ENCODE measurements at regions not wholly inside any gene's neighbourhood (a gene's known extent, or its start where the extent isn't known, plus 50 kb on each side); places are given as distances from the start of the nearest gene placed in this dataset.
"Not testable (repeated sequence)": the region's sequence is repeated elsewhere in the genome, so short reads cannot be mapped to it uniquely, and the experiment has no call there.

DNA sequence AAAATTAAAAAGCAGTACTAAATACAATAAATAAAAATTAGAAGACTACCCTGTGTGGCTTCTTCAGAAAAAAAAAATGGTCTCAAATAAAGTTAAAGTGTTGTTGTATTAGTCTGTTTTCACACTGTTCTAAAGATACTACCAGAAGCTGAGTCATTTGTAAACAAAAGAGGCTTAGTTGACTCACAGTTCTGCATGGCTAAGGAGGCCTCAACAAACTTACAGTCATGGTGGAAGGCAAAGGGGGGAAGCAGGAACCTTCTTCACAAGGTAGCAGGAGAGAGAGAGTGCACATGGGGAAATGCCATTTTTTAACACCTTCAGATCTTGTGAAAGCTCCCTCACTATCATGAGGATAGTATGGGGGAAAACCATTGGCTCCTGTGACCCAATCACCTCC, 612.8 kb downstream of the RNF144A start:
- no peak for DNase-seq (ENCODE audit: low spot score)

DNA sequence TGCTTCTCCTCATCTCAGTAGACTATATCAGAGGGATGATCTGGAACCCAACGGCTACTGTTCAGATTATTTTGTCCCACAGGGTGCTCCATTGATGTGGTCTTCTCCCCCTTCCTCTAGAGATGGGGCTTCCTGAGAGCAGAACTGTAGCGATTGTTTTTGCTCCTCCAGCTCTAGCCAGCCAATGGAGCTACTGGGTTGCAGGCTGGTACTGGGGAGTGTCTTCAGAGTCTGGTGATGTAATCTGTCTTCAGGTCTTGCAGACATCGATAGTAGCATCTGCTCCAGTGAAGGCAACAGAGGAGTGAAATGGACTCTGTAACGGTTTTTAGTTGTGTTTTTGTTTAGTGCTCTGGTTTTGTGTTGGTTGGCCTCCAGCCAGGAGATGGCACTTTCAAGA, 621.9 kb downstream of the RNF144A start:
- no peak for DNase-seq (ENCODE audit: low spot score)

DNA sequence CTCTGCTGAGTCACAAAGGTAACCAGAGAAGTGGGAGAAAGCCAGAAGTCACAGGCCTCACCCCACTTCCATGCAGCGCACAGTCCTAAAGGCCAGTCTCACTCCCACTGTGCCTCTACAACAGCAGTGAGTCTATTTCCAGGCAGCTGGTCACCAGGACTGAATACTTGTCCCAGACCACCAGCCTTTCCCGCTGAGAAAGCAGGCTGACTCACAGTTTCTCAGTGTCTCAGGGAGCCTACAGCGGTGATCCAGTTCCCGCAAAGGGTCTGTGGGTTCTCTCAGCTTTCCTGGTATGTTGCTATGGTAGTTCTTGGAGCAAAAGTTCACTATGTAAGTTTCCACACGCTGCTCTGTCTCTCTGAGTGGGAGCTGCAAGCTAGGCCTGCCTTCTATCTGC, 622.5 kb downstream of the RNF144A start:
- DNase-seq (ENCODE audit: low spot score), result no peak

DNA sequence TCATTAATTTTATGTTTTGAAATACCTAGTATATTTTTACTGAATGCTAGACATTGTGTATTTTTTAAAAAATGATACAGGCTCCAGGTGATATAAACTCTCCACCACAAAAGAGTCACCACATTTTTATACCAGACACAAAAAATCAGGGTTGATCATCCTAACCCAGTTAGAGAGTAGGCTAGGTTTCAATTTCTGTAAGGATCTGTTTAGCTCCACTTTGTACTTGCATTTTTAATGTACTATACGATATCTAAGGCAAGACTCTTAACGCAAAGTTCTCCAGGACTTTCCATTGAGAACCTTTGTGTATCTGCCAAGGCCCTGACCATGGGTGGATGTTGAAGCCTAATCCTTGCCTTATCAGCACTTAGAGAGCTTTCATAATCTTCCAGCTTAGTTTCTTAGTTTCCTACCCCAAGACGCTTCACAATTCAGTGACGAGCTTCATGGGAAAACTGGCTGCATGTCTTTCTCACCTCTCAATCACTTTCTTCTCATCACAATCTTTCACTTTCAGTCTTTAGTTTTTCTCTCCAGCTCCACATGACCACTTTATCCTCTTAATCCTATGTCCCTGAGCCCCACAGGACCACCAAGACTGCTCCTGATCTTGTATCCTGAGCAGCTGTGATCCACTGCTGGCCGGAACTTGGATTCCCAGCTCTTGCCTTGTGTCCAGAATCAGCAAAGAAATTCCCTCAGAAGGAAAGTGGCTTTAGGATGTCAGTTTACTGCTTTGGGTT, 635.8 kb downstream of the RNF144A start:
- DNase-seq (ENCODE audit: low spot score), result no peak

DNA sequence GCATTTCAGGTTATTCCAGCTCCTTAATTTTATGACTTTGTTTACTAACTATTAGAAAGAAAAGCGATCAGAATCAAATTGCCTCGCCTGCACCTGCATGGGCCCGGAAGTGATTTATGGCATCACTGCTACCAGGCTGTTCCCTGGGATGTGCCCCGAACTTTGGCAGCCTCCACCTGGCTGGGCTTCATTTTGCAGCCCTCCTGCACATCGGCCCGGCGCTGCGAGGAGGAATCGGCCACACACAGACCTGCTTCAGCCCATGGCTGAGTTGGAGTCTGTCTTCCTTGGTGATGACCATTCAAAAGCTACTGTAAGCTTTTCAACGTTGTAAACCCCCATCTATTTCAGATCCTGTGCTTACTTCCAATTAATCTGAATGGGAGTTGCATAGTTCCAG, 638.0 kb downstream of the RNF144A start:
- no peak for DNase-seq (ENCODE audit: low spot score)

DNA sequence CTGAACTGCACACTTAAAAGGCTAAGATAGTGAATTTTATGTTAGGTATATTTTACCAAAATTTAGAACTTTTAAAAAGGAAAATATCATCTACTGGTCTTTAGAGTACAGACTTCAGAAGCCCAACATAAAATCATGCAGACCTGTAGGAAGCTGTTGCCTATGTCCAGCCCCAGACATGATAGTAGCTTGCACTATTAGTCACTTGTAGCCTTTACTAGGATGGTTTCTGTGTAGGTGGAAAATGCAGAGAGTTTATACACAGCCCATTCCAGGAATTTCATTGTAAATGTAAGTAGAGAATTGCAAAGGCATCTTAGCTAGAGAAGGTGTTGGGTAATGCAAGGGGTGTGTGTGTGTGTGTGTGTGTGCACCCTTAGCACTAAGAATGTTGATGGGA, 640.2 kb downstream of the RNF144A start:
- DNase-seq (ENCODE audit: low spot score), result no peak

DNA sequence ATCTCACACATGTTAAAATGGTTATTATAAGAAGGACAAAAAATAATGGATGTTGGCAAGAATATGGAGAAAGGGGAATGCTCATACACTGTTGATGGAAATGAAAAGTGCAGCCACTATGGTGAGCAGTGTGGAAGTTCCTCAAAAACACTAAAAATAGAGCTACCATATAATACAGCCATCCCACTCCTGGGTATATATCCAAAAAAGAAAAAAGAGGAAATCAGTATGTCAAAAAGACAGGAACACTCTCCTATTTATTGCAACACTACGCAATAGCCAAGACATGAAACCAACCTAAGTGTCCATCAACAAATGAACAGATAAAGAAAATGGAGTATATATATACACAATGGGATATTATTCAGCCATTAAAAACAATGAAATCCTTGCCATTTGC, 642.6 kb downstream of the RNF144A start:
- DNase-seq (ENCODE audit: low spot score), result no peak

DNA sequence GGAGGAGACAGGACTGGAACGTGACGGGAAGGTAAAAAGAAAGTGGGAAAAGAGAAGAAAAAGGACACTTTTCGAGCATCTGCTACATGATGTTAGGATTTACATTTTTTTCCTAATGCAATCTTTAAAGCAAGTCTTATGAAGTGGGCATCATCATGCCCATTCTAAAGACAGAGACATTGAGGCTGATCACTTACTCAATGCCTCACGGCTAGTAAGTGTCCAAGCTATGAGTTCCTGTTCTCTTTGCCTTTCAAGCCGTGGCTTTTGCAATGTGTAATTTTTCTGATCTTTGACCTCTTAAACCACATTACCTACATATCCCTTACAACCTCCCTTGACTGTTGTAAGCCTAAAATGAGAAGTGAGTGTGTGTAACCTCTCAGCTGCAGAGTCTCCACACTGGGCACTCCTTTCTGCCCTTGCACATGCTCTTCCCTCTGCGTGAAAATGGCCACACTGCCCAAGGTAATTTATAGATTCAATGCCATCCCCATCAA, 649.2 kb downstream of the RNF144A start:
- DNase-seq (ENCODE audit: low spot score), result no peak

DNA sequence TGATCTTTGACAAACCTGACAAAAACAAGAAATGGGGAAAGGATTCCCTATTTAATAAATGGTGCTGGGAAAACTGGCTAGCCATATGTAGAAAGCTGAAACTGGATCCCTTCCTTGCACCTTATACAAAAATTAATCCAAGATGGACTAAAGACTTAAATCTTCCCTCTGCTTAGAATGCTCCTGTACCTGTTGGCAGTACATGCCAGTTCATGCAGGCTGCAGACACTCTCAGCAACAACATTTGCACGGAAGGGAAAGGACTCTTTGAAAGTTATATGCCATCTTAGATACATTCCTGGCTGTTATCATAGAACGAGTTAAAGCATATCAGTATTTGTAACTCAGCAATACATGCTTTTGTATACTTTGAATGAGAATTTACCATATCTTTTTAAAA, 649.9 kb downstream of the RNF144A start:
- not testable (repeated sequence) for DNase-seq (ENCODE audit: low spot score)

DNA sequence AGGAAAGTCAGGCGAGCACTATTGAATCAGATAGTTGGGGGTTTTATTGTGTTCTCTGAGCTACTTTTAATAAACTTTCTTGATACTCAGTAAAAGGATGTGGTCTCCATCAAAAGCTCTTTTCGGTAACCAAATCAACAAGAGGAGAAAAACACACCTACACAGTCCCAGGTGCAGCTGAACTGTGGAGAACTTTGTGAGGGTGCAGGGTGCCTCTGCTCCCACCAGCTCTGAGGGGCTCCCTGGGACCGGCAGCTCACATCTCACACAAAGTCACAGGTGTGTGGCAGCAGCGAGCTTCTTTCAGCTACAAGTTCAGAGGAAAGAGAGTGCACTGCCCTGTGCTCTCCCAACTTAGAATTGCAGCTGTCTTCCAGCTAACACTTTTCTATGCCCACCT, 650.4 kb downstream of the RNF144A start:
- peak; percentile 14 for DNase-seq (ENCODE audit: low spot score)

DNA sequence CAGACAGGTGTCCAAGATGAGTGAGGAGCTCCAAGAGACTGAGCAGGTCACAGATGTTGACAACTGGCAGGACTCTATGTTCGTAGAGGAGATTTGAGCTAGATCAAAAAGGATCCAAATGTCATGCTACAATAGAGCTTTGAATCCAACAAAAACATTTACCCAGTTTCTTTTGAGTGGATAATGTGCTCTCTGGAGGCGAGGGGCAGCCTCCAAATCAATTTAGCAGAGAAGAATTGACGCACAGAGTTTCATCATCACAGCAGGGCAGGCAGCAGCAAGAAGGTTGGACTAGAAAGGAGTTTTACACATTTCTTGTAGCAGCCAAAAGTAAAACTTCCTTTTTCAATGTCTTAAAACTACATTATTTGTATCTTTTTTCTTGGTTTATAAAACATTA, 653.0 kb downstream of the RNF144A start:
- no peak for DNase-seq (ENCODE audit: low spot score)

DNA sequence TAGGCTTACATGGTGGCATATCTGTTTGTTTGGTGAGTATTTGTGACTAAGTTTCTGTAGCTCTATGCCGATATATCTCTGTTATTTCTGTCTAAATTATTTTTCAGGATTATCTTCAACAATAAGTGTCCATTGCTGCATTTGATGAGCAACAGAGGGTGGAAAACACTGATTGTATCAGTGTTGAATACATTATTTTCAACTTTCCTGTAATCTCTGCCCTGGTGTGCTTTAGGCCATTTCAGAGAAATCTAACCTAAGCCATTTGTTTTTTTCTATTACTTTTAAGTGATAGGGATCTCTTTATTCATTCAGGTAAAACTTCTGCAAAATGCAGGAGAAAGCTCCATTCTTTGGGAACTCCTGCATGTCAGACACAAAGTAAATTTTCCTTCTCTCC, 654.5 kb downstream of the RNF144A start:
- DNase-seq (ENCODE audit: low spot score), result no peak

DNA sequence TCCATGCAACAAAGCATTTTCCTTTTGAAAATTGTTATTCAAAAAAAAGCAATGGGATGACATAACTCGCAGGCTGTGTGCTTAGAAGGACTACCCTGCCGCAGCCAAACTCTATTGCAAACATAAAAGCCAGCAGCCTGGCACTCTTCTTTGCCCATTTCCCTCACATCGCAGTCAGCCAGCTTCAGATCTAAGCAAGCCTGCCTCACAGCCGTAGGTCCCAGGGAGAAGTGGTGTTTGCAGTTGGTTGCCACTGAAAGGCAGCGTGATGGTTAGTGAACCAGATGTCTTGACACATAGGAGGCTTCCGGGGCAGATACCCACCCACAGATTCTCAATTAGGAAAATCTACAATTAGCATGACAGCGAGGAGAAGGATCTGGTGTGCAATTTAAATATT, 655.2 kb downstream of the RNF144A start:
- DNase-seq (ENCODE audit: low spot score), result no peak

DNA sequence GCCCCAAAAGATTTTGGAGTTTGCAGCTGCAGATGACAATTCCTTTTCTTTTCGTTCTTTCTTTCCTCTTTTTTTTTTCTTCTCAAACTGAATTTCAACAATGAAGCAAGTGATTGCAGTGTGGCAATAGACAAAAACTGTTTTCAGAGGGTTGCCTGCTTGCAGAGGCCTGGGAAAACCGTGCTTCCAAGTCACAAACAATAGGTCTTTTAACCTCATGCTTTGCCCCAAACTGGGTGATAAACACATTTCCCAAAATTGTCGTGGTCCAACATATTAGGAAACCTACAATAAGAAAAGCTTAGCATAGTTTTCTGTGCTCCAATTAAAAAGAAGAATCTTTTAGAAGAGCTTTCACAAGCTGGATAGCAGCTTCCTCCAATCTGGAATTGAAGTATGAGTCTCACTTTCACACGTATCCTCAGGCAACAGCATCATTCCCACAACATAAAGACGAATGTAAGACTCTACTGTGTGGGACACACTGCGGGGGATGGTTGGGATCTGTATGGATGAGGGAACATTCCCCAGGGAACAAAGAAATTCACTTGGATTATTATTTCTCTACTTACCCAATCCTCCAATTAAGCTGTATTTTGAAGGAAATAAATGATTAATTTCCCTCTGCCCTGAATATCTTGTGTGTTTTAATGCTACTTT, 656.1 kb downstream of the RNF144A start:
- no peak for DNase-seq (ENCODE audit: low spot score)

DNA sequence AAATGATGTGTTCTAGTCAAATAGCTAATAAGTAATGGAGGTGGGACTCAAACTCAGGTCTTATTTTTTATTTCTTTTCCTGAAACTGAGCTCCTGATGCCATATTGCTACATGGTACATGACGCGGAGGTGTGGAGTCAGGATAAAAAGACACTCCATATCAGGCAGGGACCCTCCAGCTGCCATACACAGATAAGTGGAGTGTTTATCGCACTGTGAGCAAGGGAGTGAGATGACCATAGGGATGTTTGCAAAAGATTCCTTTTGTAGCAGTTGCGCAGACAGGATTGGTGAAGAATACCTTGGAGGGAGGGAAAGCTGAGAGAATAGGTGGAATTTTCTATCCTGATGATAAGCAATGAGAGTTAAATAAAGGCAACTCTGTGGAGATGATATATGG, 657.2 kb downstream of the RNF144A start:
- DNase-seq (ENCODE audit: low spot score), result no peak

DNA sequence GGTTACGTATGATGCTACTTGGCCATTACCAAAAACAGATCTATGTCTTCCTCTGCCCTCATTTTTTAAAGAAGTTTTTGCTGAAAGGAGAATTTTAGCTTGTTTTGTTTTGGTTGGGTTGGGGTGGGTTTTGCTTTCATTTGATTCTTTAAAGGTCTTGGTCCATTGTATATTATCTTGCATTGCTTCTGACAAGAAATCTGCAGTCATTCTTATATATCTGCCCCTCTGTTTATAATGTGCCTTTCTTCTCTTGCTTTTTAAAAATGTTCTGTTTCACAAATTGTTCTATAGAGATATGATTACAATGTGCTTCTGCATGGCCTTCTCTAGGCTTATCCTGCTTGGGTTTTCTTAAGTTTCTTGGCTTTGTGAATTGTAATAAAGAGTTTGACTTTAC, 660.6 kb downstream of the RNF144A start:
- DNase-seq (ENCODE audit: low spot score), result no peak

DNA sequence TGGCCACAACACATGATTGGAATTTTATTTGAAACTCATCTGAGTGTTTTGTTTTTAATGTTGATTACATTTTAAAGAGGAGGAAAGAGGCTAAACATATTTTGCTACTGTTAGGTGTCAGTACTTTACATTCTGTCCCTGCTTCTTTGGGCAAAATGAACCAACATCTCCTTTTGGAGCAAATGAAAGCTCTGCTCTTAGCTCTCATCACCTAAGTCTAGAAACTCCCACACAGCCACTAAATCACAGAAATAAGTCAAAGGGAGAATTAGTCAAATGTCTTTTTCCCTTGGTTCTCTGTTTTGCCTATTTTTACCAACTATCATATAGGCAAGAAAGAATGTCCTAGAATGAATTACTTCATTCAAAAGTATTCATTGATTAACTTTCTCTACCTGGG, 666.8 kb downstream of the RNF144A start:
- no peak for DNase-seq (ENCODE audit: low spot score)

DNA sequence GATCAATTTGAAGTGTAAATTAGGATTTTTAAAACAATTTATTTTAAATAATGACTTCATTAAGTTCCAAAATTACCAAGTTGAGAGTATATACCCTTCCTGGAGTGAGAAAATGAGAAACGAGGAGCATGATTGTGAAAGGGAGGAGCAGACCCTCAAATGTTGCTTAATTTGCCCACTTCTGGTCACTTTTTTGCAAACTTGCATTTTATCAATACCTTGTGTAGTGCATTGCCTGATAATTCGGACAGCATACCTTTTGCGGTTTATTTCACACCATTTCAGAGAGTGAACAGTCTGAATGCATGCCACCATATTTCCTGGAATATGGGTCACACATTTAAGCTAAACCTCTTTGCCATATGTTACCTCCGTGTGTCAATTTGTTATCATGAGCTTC, 669.7 kb downstream of the RNF144A start:
- no peak for DNase-seq (ENCODE audit: low spot score)

DNA sequence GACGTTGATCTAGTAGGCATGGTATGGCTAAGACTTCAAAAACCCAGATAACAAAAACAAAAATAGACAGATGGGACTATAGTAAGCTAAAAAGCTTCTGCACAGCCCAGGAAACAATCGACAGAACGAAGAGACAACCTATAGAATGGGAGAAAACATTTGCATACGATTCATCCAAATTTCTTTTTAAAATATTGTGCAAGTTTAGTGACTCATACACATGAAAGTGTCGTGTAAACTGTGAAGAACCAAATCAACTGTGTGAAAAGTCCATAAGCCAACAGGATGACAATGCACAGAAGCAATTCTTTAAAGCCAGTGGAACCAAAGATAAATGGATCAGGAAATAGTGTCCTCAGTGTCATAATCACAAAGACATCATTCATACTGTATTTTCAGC, 671.1 kb downstream of the RNF144A start:
- DNase-seq (ENCODE audit: low spot score), result no peak

DNA sequence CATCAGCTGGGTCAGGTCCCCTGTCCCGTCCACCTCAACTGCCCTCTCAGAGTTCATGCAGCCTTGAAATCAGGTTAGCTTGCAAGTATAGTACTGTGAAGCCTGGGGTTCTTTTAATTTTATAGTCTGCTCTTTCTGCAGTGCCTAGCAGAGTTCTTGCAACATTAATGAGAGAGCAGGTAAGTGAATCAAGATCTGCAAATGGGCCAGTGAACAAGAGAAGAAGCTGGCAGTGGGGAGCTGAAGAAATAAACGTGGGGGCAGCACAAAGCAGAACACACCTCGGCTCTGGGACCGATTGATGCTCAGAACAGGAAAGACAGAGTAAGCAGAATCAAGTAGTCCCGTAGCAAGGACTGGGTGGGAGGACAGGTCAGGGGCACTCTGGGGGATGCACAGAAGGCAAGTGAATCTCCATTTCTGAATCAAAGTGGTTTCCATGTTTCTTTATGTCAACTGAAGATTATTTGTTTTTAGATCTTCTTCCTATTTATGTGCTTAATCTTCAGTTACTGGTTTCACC, 675.5 kb downstream of the RNF144A start:
- DNase-seq (ENCODE audit: low spot score), result no peak

DNA sequence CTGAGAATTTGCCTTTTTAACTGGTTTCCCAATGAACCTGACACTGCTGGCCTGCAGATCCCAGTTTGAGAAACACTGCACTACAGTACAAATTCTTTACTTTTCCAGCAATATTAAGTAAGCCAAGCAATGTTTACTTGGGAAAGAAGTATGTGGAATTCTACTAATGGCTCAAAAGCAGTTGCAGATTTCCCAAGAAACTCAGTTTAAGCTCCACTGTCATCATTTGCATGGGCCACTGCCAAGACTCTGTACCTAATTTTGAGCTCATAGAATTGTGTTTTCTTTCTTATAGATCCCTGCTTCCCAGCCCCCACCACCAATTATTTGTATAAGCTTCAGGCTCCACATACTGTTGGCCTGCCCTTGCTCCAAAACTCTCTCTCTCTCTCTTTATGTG, 676.1 kb downstream of the RNF144A start:
- no peak for DNase-seq (ENCODE audit: low spot score)

DNA sequence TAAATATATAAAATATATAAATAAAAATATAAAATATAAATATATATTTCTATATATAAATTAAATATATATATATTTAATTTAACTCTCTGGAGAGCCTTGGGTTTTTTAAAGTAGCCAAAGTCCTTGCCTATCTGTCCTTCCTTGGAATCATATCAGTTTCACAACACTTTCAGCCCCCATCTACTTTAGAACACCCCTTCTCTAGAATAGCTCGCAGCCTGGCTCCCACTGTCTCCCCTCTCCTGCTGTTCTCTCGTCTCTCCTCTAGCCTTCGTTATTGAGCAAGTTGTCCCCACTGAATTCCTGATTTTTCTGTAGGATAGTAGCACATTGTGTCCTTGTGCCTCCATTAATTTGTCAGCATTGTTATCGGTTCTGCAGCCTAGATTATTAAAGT, 677.0 kb downstream of the RNF144A start:
- no peak for DNase-seq (ENCODE audit: low spot score)

DNA sequence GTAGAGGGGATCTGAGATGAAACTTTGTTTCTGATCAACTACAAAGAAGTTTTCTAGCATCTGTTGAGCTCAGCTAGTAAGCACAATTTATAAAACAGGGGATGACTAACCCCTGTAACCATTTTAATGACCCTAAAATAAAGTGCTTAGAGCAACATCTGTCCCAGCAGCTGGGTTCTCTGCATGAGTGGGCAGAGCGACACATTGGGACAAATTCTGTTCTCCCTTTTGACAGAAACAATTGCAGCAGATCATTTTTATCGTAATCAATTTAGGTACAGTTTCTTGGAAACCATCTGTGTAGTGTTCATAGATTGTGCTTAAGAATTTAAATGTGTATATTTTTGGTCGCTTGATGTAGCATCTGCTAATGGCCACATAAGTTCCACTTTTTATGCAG, 678.0 kb downstream of the RNF144A start:
- DNase-seq (ENCODE audit: low spot score), result no peak

Measured in mucosa of gallbladder (tissue), 1 donor.